Stimulated activated CD4-positive, alpha-beta T cell treated with anti-CD3 and anti-CD28 coated beads, Interleukin-1b, Interleukin-23, amount 100 ng/mL, for 48 hours (primary cell): ENCODE measurements at regions not wholly inside any gene's neighbourhood (a gene's known extent, or its start where the extent isn't known, plus 50 kb on each side); places are given as distances from the start of the nearest gene placed in this dataset.
A peak's percentile ranks its signal among the peaks of the same experiment; 100 is the strongest.
"Not testable (repeated sequence)": the region's sequence is repeated elsewhere in the genome, so short reads cannot be mapped to it uniquely, and the experiment has no call there.

Experiments
- DNase-seq: peaks from one replicate; pipeline ENCODE4 v3.0.0-alpha.2; 2020

DNA sequence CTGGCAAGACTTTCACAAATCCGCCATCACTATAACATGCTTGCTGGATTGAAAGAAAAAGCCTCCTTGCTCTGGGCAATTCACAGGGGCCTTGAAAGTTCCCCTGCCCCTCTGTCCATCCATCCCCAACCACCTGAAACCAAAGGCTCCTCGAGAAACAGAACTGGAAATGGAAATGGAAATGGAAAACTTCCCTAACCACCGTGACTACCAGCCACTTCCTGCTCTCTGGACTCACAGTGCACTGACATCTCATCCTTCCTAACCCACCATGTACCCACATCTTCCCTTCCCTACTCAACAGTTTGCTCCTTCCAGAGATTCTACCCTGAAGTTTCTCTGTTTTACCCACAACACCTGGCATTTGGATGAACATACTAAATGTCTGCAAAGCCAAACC lies 603.6 kb upstream of the DIPK2B start:
- DNase-seq, result no peak

DNA sequence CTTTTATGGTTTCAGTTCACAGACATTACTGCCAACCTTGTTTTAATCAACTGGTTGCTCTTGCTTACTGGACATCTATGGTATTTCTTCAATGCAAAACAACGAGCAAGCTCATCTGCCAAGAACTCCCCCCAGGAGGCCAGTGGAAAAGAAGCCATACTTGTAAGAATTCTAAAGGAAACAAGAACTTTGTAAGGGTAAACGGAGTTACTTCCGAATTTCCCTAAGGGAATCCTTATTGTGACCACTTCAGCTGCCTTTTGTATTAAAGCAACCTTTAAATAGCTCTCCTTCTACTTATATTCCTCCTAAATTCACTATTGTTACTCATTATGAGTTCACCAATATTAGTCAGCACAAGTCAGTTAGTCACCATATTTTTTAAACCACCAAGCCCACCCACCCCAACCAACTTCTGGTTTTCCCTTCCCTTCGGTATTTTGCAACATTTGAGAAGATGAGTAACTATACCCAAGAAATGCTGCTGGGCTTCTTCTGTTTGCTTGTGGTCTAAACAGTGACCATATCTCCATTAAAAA lies 602.8 kb upstream of the DIPK2B start:
- peak; percentile 62 for DNase-seq

DNA sequence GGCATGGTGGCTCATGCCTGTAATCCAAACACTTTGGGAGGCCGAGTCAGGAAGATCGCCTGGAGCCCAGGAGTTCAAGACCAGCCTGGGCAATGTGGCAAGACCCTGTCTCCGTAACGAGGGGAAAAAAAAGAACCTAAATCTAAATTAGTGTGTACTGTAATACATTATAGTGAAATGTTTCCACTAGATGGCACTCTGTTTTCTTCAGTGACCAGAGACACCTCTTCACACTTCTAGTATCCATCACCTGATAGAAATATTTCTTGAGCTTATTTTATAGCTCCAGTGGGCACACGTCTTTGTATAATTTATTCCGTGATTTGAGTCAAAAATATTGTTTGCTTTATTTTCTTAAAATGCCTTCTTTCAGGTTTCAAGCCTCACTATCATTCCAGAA lies 600.9 kb upstream of the DIPK2B start:
- DNase-seq, result no peak

DNA sequence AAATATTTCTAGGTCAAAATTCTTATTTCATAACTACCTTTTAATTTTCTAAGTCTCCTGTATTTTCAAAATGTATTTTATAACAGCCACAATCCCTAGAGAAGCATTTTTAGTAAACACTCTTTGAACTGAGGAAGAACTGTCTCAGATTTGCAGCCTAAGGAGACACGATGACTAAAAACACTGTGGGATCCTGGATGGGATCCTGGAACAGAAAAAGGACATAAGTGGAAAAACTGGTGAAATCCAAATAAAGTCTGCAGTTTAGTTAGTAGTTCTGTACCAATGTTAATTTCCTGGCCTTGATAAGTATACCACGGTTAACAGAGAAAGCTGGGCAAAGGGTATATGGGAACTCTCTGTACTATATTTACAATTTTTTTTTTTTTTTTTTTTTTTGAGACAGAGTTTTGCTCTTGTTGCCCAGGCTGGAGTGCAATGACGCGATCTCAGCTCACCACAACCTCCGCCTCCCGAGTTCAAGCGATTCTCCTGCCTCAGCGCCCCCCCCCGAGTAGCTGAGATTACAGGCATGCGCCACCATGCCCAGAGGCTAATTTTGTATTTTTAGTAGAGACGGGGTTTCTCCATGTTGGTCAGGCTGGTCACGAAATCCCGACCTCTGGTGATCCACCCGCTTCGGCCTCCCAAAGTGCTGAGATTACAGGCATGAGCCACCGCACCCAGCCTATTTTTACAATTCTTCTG lies 600.2 kb upstream of the DIPK2B start:
- not testable (repeated sequence) for DNase-seq

DNA sequence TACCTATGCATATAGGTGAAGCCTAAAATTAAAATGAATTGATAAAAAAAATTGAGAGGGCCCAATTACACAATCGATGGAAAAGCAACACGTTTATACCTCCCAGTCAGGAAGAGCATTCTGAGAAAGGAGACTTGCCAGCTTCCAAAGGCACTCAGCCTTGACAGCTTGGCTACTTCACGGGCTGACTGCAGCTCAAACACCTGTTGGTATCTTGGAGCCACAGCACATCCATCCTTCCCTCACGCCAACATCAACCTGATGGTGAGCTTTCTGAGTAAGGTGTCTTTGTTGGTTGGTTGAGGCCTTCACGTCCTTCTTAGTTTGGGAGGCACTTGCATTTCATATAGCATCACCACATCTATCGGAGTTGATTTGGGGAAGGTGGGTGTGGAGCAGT lies 598.9 kb upstream of the DIPK2B start:
- no peak for DNase-seq

DNA sequence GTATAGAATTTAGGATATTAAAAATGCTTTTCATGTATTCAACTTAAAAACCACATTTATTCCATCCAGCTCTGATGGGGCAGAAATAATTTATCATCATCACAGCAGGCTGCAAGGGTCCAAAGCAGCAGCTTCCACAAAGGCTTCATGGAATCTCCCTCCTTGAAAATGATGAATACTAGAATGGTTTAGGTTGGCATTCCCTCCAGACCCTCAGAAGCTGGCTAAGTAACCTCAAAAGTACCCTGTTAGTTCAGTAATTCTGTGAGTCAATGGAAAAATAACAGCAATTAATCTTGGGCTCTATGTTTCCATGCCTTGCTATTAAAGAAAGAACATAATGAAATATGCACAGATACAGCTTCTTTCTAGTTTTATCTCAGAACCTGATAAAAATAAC lies 594.9 kb upstream of the DIPK2B start:
- no peak for DNase-seq

DNA sequence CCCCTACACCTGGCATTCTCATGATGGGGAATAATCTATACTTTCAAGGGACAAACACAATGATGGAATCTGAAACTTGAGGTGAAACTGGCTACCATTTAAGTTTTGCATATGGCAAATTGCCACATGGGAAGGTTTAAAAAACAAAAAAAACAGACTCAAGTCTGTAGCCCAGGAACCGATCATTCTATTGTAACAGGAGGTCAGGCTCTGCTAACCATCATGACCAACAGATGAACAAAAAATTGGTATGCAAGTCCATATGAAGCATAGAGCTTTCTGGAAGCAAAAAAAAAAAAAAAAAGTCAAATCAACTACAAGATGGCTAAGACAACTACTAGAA lies 594.3 kb upstream of the DIPK2B start:
- DNase-seq, result no peak

DNA sequence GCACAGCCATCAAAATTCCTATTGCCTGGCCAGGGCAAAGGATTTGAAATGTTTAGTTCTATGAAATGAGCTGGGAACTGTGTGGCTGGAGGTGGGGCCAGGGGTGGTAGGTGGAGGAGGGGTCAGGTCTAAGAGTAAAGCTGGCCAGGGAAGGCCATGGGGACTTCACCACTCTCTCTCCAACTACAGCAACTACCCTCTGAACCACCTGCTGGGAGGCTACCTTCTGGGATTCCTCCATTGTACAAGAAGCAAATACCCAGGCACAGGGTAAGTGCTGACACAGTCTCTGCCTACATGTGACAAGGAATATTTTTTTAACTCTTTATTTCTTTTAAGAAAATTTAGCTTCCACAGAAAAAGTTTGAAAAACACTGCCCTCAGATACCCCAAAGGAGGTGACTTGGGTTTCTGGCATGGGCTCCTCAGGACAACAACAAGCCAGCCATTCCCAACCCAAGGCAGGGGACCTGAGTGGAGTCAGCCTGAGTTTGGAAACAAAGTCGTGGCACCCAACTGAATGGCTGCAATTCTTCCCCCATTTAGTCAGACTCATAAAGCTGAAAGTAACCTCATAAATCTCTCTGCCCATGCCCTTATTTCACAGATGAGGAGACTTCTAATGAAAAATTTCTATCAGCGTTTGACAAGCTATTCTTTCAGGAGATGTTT lies 593.8 kb upstream of the DIPK2B start:
- DNase-seq, result no peak

DNA sequence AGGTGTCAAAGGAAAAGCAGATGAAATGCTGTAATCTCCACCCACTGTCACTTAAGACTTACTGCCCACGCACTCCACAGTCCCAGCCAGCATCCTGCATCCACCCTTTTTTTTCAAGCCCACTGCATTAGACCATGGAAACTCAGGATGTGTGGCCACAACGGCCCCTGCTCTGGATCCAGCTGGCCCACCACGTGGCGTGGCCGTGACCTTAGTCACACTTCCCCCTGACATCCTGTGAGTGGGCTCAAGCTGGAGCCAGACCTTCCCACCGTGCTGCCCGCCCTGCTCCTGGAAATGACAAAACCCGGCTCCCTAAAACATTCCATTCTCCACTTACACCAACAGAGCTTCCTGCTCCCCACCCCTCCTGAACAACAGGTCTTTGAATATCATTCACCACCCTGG lies 588.3 kb upstream of the DIPK2B start:
- no peak for DNase-seq

DNA sequence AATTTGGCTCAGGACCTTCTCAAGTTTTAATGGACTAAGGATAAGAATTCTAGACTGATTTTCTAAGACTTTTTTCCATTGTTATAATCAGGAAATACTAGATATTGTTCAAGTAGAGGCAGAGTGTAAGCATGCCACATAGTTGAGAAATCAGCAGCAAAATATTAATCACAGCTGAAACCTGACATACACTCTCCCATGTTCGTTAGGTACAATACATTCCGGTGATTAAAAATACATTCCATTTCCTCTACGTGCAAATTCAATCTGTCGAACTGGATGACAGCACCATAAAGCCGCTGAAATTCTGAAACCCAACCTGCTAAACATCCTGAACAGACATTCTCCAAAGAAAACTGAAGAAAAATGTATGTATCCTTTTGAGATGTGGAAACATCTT lies 587.6 kb upstream of the DIPK2B start:
- DNase-seq, result no peak

DNA sequence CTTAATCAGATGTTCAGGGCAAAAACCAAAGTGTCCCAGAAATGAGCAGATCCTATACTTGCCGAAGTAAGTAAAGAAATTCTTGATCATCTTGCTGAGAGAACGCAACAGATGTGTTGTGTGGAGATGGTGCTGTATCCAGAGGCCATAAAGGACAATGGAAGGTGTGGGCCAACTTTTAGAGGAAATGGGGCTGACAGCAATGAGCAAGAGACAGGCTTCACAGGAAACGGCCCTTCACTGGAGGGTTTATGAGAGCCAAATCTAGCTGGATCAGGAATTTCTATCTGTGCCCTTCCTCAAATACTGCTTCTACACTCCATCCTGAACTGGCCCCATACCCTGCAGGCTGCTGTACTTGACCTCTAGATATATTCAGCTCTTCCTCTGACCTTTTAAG lies 583.9 kb upstream of the DIPK2B start:
- no peak for DNase-seq

DNA sequence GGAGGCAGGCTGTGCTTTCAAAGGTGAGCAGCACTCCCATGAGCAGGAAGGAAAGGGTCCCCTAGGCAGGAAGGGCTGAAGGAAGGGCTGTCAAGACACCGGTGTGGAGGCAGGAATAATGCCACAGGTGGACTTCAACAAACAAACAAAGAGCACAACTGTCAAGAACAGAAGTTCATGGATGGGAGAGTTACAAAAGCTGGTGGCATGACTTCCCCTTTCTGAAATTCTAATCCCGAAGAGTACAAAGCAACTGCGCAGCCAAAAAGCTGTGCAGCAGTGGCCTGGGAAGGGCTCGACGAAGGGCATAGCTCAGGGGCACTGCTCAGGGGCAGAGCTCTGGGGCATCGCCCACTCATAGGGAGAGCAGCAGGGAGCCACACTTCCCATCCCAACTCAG lies 582.3 kb upstream of the DIPK2B start:
- DNase-seq, result no peak

DNA sequence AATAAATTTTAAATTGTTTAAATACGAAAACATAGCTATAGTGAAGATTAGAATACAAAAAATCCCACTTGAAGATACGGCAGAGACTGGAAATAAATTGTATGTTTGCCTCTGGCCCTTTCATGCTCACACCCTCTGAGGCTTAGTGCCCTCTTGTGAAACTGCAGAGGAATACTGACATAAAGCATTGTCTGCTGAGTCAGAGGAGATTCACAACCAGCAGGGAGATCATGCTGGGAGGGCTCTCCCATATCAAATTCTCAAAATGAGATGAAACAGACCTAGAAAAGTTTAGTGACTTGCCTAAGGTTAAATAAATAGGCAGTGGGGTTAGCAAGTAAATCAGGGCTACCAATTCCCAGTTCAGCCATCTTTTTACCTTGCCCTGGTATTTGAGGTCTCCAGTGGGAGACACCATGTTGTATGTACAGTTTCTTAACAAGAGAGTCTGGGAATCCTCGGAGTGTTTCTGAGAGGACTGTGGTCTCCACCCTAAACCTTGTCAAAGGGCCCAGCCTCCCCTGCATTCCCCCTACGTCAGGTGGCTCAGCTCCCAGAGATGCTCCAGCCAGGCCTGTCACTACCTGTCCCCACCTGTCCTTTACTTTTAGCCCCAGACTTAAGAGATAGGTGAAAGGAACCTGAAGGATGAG lies 581.4 kb upstream of the DIPK2B start:
- DNase-seq, result no peak

DNA sequence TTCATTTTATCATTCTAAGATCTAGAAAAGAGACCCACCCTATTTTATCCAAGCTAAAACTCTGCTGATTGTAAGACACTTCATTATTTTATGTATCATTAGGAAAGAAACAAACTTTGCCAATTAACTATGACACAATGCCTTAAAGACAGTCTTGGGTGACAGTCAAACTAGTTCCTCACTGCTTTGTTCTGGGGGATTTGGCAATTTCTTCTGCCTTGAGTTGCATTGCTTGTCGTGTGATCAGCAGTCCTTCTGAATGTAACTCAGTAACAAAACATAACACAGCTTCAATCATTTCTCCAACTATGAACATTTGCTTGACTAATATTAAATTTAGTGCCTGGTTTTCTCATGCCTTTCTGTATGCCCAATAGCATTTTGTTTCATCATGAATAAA lies 577.9 kb upstream of the DIPK2B start:
- DNase-seq, result no peak

DNA sequence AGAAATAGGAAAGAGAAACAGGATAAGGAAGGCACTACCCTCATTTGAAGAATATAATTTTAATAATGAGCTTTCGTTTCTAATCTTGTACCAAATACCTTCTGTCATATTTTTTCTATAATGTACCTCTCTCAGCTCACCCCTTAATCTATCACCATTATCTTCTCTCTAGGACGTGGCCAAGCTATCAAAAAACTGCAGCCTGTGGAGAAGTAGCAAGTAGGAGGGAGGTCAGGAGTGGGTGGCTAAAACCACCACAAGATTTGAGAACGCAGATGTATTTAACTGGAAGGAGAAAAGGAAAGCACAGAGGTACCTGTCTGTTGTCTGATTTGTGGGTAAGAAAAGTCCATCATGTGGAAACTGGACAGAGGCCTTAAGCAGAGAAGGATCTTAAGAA lies 576.7 kb upstream of the DIPK2B start:
- DNase-seq, result no peak

DNA sequence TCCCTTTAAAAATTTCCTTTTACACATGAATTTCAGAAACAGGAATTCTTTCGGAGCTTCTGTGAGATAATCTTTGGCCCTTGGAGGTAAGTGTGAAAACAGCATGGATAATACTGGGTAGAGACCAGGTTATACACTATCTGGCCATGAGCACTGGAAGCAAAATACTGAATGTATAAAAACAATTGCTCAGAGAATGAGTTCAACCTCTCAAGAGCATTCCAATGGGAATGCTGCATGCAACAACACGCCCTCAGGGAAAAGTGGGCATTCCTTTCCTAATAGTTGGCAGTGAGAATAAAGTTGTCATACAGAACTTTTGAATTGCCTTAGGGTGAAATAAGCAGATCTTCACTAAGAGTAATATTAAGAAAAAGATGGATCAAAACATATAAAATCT lies 574.8 kb upstream of the DIPK2B start:
- no peak for DNase-seq

DNA sequence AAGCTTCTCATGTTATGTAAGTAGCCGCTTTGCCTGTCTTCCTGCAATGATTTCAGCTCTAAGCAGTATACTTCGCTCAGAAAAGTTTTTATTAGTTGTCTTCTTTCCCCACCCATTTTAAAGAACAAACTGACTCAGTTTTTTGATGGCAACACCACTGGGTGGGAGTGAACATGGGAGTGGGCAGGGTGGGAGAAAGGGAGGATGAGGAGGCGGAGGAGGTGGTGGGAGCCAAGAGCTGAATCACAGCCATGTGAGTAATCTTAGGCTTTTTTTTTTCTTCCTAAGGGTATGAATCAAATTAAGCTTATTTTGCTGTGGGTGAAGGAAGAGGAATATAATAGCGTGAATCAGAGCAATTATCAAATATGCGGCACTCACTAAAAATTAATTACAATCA lies 574.3 kb upstream of the DIPK2B start:
- DNase-seq, result no peak

DNA sequence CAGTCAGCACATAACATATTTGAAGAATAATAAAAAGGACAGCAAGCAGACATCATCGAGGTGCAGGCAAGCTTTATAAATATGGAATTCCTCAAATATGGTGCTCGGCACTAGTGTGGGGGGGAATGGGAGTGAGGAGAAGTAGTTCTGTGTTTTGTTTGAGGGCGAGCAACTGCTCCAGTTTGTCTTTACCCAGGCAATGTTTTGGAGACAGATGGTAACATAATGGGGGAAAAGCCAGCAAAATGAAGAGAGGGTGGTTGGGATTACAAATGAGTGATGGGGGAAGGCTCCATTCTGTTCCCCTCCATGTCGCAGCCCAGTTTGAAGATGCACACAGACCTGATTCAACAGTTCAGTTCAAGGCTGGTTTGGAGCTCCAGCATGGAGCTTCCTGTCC lies 572.9 kb upstream of the DIPK2B start:
- no peak for DNase-seq

DNA sequence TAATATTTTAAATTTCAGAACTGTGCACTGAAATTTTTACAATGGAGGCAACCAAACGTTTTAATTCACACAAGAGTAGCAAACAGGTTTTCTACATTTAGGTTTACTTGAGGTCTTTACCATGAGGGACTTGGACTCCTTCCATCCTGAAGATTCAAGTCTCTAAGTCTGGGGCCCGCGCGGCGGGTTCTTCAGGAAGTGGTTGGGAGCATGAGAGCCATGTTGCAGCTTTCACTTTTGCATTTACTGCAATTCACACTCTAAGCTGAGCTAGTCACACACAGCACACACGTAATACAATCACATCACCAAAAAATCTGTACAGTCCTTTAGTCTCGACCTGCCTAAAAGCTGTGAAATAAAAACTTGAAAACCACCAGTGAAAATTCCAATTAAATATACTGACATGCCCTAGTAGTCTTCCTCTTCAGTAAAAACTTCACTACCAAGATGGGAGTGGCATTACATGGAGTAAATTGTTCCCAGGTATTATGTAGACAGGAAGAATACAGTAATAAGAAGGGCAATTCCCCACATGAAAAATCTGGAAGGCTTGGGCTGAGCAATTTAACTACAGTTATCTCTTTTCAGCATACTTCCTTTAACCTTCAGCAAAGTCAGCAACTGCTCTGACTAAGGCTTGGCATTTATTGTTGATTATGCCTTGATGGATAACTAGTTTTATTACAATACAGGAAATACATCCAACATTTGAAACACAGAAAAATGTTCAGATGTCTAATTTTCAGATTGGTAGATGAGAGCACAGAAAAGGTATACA lies 571.1 kb upstream of the DIPK2B start:
- peak; percentile 55 for DNase-seq

DNA sequence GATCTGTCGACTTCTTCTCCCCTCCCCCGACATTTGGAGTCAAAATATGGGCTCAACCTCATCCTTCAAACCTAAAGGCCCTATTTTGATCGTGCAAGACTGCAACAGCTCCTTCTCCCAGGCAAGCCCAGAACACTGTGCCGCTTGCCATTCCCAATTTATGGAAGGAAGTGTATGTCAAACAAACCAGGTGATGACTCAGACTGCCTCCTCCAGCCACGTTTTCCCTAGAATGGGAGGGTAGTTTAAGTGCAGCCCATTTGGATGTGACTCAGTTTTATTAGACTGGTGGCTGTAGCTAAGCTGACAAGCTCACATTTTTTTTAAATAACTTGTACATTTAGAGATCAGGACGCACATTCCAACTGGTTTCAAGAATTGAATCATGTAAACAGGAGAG lies 570.4 kb upstream of the DIPK2B start:
- DNase-seq, result no peak

DNA sequence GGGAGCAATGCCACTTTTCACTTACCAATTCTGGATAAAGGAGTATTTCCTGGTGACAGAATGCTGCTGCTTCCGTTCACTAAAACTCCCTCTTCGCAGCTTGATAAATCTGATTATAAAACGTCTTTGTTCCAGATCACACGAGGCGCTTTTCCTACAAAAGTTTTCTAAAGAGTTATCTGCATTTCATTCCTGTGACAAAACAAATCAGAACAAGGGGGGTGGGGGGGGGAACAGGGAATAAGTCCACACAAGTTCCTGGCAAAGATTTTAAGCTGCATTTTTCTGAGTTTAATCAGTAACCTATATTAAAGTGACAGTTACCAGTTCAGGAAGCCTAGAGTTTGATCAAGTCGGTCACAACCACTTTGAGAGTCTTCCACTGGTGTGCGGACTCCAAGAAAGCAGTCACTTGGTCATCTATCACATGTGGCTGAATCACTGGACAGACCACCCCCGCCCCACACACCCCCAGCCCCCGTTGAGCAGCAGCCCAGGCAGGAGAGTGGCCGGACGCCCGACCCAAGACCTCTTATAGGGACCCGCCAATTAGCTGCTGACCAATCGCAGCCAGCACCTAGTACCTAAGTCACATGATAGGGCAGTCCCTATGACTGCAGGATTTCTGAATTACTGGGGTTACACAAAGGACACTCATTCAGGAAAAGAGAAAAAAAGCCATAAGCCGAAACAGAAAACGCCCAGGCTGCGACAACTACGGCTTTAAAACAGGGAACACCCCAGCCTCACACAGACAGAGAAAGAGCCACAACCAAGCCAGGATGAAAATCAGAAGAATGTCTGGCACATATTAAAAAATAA lies 569.3 kb upstream of the DIPK2B start:
- DNase-seq, result peak; percentile 54

DNA sequence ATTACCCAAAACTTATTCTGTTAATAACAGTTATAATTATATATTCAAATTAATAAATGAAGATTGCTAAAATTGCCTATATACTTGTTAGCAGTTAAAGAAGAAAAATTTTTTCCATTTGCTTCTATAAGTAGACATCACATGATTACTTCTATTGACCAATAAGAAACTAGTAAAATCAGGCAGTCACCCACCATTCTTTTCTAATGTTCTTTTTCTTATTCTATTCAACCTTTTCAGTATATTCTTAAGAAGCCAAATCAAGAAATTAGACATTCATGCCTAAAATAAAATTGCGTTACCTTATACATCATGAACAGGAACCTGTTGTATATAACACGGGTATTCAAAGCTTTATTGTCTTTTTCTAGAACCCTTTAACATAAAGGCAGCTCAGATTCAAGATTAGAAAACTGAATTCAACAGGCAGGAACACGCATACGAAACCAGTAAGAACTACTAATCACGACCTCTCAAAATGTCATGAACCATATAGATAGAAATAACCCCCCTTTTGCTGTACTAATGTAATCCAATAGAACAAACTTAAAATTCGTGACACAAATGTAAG lies 568.1 kb upstream of the DIPK2B start:
- DNase-seq, result no peak
